Astrocyte (in vitro differentiated cells and primary cell): ENCODE measurements at regions not wholly inside any gene's neighbourhood (a gene's known extent, or its start where the extent isn't known, plus 50 kb on each side); places are given as distances from the start of the nearest gene placed in this dataset.

Source experiments
- DNase-seq: peaks from one replicate; pipeline ENCODE4 v3.0.0-alpha.2; 2010; ENCODE audit warnings: low read depth
- FAIRE-seq: peaks from 2 replicates; lab custom pipeline; 2011; peaks lifted over from hg19 to GRCh38; lab: Jason Lieb, UNC
- H2AFZ ChIP-seq: 2 replicates; pipeline ENCODE4 v1.6.0; 2012; ENCODE audit warnings: low read depth, low read length, inconsistent platforms
- H3K27ac ChIP-seq: 2 replicates; pipeline ENCODE4 v1.5.1; 2011; ENCODE audit warnings: low read depth, low read length, inconsistent platforms
- H3K27me3 ChIP-seq: 2 replicates; pipeline ENCODE4 v1.6.0; 2011; ENCODE audit warnings: low read length, inconsistent platforms; ENCODE audit not compliant: insufficient read depth
- H3K36me3 ChIP-seq: 2 replicates; pipeline ENCODE4 v1.5.1; 2011; ENCODE audit warnings: low read length, inconsistent platforms; ENCODE audit not compliant: insufficient read depth
- H3K4me1 ChIP-seq: 2 replicates; pipeline ENCODE4 v1.5.1; 2011; ENCODE audit warnings: low read length, inconsistent platforms; ENCODE audit not compliant: insufficient read depth
- H3K4me2 ChIP-seq: 2 replicates; pipeline ENCODE4 v1.6.0; 2012; ENCODE audit warnings: low read length, inconsistent platforms
- H3K4me3 ChIP-seq: 2 replicates; pipeline ENCODE4 v1.5.1; 2011; ENCODE audit warnings: low read depth, mild to moderate bottlenecking, low read length, inconsistent platforms; ENCODE audit not compliant: insufficient read depth
- H3K79me2 ChIP-seq: 2 replicates; pipeline ENCODE4 v1.6.0; 2012; ENCODE audit warnings: mild to moderate bottlenecking, low read length, inconsistent platforms; ENCODE audit not compliant: insufficient read depth
- H3K9ac ChIP-seq: 2 replicates; pipeline ENCODE4 v1.6.0; 2012; ENCODE audit warnings: mild to moderate bottlenecking, low read length, inconsistent platforms
- H3K9me3 ChIP-seq: 2 replicates; pipeline ENCODE4 v1.5.1; 2012; ENCODE audit warnings: low read depth, mild to moderate bottlenecking, low read length, inconsistent platforms; ENCODE audit not compliant: insufficient read depth
- H4K20me1 ChIP-seq: 2 replicates; pipeline ENCODE4 v1.6.0; 2012; ENCODE audit warnings: low read length, inconsistent platforms; ENCODE audit not compliant: insufficient read depth
- H3K27ac Mint-ChIP-seq: one replicate; pipeline ENCODE4 v1.8.0; 2021; ENCODE audit warnings: mild to moderate bottlenecking, mixed read lengths; ENCODE audit not compliant: unreplicated experiment
- H3K27me3 Mint-ChIP-seq: one replicate; pipeline ENCODE4 v1.8.0; 2021; ENCODE audit warnings: low read depth, mixed read lengths; ENCODE audit not compliant: unreplicated experiment
- H3K36me3 Mint-ChIP-seq: one replicate; pipeline ENCODE4 v1.8.0; 2021; ENCODE audit warnings: low read depth, mixed read lengths; ENCODE audit not compliant: unreplicated experiment
- H3K4me1 Mint-ChIP-seq: one replicate; pipeline ENCODE4 v1.8.0; 2021; ENCODE audit warnings: low read depth, mixed read lengths; ENCODE audit not compliant: unreplicated experiment
- H3K4me3 Mint-ChIP-seq: one replicate; pipeline ENCODE4 v1.8.0; 2021; ENCODE audit warnings: mild to moderate bottlenecking, moderate library complexity, mixed read lengths; ENCODE audit not compliant: unreplicated experiment
- H3K9me3 Mint-ChIP-seq: one replicate; pipeline ENCODE4 v1.8.0; 2021; ENCODE audit warnings: mild to moderate bottlenecking, mixed read lengths; ENCODE audit not compliant: unreplicated experiment
- EZH2 ChIP-seq: IDR thresholded peaks from 2 replicates; pipeline ENCODE4 v1.6.1; 2012; ENCODE audit warnings: mild to moderate bottlenecking, low read length, inconsistent platforms; ENCODE audit not compliant: insufficient read depth
- TF ChIP-seq, protein P1 (sequence below): IDR thresholded peaks from 2 replicates; pipeline ENCODE4 v1.5.1; 2011; ENCODE audit warnings: low read depth, mild to moderate bottlenecking, inconsistent platforms, low read length, moderate library complexity; ENCODE audit not compliant: insufficient read depth

- FAIRE-seq (no peak), DNase-seq (no peak)
- Histone ChIP-seq H3K4me3 (no peak overlapping the region), H3K4me2 (no peak overlapping the region), H4K20me1 (no peaks in the 10 kb centered on the region), H3K36me3 (no peaks in the 10 kb centered on the region), H3K79me2 (no peaks in the 10 kb centered on the region), H3K27me3 (no peaks in the 10 kb centered on the region), H3K27ac (no peak overlapping the region), H3K9me3 (no peaks in the 10 kb centered on the region), H2AFZ (no peak overlapping the region), H3K9ac (no peak overlapping the region), H3K4me1 (no peaks in the 10 kb centered on the region)
- Mint-ChIP-seq H3K4me3 (no peak overlapping the region), H3K36me3 (no peaks in the 10 kb centered on the region), H3K27me3 (no peaks in the 10 kb centered on the region), H3K4me1 (peaks cover 3% of the 10 kb centered on the region), H3K27ac (no peak overlapping the region), H3K9me3 (no peaks in the 10 kb centered on the region)
- TF ChIP-seq, protein P1, sequence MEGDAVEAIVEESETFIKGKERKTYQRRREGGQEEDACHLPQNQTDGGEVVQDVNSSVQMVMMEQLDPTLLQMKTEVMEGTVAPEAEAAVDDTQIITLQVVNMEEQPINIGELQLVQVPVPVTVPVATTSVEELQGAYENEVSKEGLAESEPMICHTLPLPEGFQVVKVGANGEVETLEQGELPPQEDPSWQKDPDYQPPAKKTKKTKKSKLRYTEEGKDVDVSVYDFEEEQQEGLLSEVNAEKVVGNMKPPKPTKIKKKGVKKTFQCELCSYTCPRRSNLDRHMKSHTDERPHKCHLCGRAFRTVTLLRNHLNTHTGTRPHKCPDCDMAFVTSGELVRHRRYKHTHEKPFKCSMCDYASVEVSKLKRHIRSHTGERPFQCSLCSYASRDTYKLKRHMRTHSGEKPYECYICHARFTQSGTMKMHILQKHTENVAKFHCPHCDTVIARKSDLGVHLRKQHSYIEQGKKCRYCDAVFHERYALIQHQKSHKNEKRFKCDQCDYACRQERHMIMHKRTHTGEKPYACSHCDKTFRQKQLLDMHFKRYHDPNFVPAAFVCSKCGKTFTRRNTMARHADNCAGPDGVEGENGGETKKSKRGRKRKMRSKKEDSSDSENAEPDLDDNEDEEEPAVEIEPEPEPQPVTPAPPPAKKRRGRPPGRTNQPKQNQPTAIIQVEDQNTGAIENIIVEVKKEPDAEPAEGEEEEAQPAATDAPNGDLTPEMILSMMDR: no peak
- no peak for TF ChIP-seq EZH2
Observed at GRCh38 chr3:80384811-80385210, 617.0 kb upstream of the ROBO1 start.

- Histone ChIP-seq H2AFZ (no peak overlapping the region), H4K20me1 (no peaks in the 10 kb centered on the region), H3K4me1 (no peaks in the 10 kb centered on the region), H3K27ac (no peak overlapping the region), H3K9me3 (no peaks in the 10 kb centered on the region), H3K27me3 (no peaks in the 10 kb centered on the region), H3K4me2 (no peak overlapping the region), H3K4me3 (no peak overlapping the region), H3K36me3 (no peaks in the 10 kb centered on the region), H3K79me2 (no peaks in the 10 kb centered on the region), H3K9ac (no peak overlapping the region)
- Mint-ChIP-seq H3K9me3 (no peaks in the 10 kb centered on the region), H3K4me1 (no peaks in the 10 kb centered on the region), H3K36me3 (no peaks in the 10 kb centered on the region), H3K4me3 (no peak overlapping the region), H3K27ac (no peak overlapping the region), H3K27me3 (no peaks in the 10 kb centered on the region)
- FAIRE-seq: no peak
- TF ChIP-seq, protein P1: no peak
- no peak for DNase-seq
Observed at GRCh38 chr3:80374423-80374822, 606.6 kb upstream of the ROBO1 start.

GRCh38 chr3:80368616-80369015 lies 600.8 kb upstream of the ROBO1 start:
- Histone ChIP-seq H3K27me3 (no peaks in the 10 kb centered on the region), H3K9ac (no peak overlapping the region), H4K20me1 (no peaks in the 10 kb centered on the region), H3K27ac (no peak overlapping the region), H2AFZ (no peak overlapping the region), H3K79me2 (no peaks in the 10 kb centered on the region), H3K9me3 (no peaks in the 10 kb centered on the region), H3K4me1 (no peaks in the 10 kb centered on the region), H3K4me2 (no peak overlapping the region), H3K36me3 (no peaks in the 10 kb centered on the region), H3K4me3 (no peak overlapping the region)
- H3K4me3 Mint-ChIP-seq: no peak overlapping the region
- H3K27me3 Mint-ChIP-seq: no peaks in the 10 kb centered on the region
- FAIRE-seq: no peak
- H3K36me3 Mint-ChIP-seq: no peaks in the 10 kb centered on the region
- H3K9me3 Mint-ChIP-seq: no peaks in the 10 kb centered on the region
- no peaks in the 10 kb centered on the region for H3K4me1 Mint-ChIP-seq
- no peak for TF ChIP-seq EZH2
- TF ChIP-seq, protein P1: no peak
- no peak for DNase-seq
- no peak overlapping the region for H3K27ac Mint-ChIP-seq
